ENCODE measurements at regions not wholly inside any gene's neighbourhood (a gene's known extent, or its start where the extent isn't known, plus 50 kb on each side); places are given as distances from the start of the nearest gene placed in this dataset.
"Not testable (repeated sequence)": the region's sequence is repeated elsewhere in the genome, so short reads cannot be mapped to it uniquely, and the experiment has no call there.

DNA sequence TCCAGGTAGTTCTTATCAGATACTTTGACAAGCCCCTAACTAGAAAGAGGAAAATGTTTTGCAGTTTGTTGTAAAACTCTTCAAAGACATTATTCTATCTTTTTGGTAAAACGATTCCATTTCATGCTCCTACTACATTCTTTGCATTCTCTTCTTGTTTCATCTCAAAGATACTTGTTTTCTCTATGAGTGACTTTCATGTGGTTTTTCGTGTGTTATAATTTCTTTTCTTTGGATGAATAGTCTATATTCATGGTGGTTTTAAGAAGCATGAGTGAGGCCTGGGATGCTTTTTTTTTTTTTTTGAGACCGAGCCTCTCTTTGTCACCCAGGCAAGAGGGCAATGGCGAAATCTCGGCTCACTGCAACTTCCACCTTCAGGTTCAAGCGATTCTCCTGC lies 292.5 kb upstream of the LYZL1 start:
- DNase-seq: no peak

GRCh38 chr10:28996947-28997551 lies 291.8 kb upstream of the LYZL1 start:
- DNase-seq: no peak

DNA sequence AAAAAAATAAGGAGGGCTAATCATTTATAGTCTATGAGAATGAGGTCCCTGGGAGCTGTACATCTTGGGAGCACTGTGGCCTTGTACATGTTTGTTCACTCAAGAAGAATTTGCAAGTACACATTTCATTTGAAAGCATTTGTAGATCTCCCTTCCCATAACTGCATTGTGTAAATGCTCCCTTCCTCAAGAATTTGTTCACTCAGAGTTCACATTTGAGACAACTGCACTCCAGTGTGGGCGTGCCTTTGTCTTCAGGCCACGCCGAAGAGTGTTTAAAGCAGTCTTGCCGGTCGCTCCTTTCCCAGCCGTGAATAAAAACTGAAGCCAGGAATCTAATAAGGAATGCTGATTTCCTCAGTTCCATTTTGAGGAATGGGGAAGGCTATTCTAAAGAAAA lies 291.1 kb upstream of the LYZL1 start:
- DNase-seq: no peak

DNA sequence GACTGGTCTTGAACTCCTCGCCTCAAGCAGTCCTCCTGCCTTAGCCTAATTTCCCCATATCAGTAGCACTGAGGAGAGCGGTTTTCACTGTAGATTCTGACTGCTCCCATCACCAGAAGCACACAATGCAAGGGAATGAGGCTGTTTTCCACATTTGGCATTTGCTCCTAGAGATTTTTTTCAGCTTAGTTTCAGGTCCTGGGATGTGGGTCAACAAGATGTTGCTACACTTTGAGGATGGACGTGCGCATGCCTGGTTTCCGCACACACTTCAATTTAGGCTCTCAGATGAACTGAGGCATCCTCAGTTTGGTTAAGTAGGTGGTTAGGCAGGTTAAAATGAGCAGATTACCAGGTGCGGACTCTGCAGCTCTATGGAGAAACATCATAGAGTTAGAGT lies 287.1 kb upstream of the LYZL1 start:
- no peak for DNase-seq

- not testable (repeated sequence) for DNase-seq
Observed at GRCh38 chr10:29003014-29003413, 285.9 kb upstream of the LYZL1 start.

- no peak for DNase-seq
Observed at GRCh38 chr10:29005988-29006387, 282.9 kb upstream of the LYZL1 start.

- DNase-seq: no peak
Observed at GRCh38 chr10:29007370-29007747, 281.5 kb upstream of the LYZL1 start.

DNA sequence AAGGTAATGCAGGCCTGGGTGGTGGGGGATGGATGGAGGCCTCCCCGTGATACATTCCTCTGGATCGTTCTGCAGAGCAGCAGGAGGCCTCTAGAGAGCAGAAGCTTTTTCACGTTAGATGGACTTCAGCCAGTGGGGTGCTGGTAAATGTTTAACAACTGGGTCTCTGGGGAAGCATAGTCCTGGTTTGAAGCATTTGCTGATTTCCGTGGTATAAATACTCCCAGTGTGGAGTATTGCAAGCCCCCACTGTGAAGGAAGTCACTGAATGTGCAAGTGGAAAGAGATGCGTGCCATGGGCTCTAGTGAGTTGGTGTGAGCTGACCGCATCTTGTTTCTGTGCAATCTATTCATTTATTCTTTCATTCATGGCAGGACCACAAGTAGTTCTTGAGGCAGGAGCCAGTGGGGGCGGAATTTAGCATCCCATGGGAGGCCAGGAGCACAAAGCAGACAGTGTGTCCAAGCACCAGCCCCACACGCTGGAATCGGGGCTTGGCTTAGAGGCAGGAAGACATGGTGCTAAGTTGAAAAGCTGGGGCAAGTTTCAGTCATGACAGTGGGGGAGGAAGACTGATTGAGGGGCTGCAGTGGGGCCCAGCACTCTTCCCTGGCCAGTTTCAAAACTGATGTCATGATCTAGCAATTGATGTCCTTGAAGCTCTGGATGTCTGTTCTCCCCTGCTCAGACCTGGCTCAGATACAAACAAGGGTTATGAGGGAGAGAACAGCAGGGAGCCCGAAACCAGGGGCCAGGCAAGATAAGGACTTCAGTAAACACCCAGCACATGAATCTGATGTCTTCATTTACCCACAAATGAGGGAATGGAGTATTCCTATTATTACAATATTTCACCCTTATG lies 280.9 kb upstream of the LYZL1 start:
- no peak for DNase-seq

DNA sequence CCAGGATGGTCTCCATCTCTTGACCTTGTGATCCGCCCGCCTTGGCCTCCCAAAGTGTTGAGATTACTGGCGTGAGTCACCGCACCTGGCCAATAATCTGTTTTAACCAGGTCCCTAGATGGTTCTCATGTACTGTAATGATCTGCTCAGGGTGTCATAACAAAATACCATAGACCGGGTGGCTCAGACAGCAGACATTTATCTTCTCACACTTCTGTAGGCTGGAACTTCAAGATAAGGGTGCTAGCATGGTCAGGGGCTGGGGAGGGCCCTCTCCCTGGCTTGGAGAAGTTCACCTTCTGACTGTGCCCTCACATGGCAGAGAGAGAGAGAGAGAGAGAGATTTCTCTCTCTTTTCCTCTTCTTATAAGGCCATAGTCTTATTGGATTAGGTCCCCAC lies 279.4 kb upstream of the LYZL1 start:
- no peak for DNase-seq

DNA sequence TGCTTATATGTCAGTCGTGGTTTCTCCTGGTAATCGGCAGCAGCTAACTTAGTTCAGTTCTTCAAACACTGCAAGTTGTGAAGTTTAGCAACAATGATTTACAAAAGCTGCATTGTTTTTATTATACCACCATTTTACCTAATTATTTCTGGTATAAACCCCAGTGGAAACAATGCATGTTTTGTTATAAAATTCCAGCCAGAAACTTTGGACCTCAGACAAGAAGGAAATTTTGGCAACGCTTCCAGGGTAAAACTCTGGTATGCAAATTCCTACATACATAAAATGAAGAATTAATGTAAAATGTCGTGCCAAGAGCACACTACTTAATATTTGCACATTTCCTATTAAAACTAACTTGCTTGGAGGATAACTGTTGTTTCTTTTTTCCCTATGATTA lies 277.4 kb upstream of the LYZL1 start:
- DNase-seq: no peak

- DNase-seq: no peak
Observed at GRCh38 chr10:29012926-29013554, 275.8 kb upstream of the LYZL1 start.

DNA sequence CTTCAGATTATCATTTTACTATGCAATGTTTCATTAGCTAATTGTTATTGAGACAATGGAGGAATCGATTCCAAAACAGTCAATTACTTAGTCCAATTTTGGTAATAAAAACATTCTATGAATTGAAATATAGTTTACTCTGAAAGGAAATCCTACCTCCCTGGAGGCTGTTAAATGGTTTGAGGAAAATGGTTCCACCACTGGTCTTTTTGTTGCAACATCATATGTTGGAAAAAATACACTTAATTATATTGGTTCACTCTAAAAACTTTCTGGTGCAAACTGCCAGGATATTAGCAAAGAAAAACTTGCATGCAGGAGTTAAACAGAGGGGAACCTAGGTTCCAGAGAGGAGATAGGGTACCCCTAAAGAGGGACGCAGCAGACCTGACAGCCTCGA lies 267.3 kb upstream of the LYZL1 start:
- DNase-seq: no peak

DNA sequence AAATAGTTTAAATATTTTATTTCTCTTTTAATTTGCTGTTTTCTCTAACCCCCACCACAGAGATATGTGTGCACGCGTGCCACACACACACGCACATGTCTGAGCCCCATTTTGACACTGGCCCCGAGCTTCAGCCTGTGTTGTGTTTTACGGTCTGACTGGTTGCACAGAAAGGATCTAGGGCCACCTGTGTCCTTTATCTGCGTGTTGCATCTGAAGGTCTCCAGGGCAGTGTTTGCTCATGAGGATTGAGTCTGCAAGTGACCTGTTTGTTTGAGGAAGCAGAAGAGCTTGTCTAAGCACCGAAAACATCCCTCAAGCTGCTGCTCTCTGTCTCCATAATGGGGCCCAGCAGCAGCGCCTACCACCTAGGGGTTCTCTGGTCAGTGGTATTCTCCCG lies 266.4 kb upstream of the LYZL1 start:
- DNase-seq: no peak

GRCh38 chr10:29023678-29024077 lies 265.2 kb upstream of the LYZL1 start:
- DNase-seq: no peak

GRCh38 chr10:29026065-29026797 lies 262.6 kb upstream of the LYZL1 start:
- DNase-seq: no peak

GRCh38 chr10:29026802-29027580 lies 261.9 kb upstream of the LYZL1 start:
- no peak for DNase-seq

DNA sequence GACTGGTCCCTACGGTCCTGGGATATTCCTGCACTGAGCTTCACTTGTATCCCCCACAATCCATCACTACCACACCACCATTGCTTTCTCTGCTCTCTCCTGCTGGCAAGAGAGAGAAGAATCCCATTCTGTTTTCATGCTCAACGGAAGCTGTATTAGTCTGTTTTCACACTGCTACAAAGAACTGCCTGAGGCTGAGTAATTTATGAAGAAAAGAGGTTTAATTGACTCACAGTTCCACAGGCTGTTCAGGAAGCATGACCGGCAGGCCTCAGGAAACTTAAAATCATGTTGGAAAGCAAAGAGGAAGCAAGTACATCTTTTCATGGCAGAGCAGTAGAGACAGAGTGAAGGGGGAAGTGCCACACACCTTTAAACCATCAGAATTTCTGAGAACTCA lies 260.4 kb upstream of the LYZL1 start:
- DNase-seq: no peak

DNA sequence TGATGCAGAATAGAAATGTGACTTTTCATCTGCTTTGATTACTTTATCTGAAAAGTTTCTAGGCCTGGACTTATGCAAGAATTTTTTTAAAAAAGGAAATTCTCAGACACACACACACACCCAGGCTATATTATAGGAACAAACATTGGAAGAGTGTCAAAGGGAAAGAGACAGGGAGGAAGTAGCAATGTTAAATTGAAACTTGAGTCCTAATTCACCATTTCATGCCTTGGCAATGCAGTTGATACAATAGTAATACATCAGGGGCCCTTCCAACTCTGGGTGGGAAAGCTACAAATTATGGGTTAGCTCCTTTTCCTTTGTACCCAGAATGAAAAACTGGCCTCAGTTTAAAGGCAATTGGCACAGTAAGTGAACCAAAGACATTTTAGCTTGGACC lies 258.0 kb upstream of the LYZL1 start:
- DNase-seq: no peak

- DNase-seq: no peak
Observed at GRCh38 chr10:29032169-29032568, 256.7 kb upstream of the LYZL1 start.

DNA sequence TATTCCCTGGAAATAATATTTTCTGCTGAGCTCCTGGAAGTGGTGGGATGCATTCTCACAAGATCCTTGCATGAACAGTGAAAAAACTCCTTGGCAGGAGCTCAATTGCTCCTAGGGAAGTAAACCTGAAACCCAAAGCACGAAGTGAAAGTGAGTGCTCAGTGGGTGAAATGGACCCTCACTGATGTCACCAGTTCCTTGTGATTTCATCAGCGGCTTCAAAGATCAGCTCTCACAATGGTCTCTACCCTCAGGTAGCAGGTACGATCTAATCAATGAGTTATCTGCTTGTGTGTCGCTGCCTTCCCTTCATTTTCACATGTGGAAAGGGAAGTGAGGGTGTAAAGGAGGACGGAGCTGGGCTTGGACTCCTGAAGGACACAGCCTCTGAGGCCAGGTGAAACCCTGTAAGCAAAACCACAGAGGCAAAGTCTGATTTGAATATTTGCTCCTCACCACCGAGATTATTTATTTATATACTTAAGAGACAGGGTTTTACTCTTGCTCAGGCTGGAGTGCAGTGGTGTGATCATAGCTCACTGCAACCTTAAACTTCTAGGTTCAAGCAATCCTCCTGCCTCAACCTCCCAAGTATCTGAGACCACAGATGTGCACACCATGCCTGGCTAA lies 255.4 kb upstream of the LYZL1 start:
- no peak for DNase-seq

DNA sequence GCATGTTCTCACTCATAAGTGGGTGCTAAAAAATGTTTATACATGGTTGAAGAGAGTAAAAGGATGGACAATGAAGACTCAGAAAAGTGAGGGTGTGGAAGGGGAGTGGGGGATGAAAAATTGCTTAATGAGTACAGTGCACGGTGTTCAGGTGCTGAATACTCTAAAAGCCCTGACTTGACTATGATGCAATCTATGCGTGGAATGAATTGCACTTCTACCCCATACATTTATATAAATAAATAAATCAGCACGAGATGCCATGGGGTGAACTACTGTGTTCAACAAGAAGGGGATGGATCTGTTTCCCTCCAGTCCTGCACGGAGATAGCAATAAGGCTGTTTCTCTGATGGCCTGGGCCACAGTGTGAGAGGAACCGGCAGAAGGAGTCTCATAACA lies 254.3 kb upstream of the LYZL1 start:
- DNase-seq: no peak

DNA sequence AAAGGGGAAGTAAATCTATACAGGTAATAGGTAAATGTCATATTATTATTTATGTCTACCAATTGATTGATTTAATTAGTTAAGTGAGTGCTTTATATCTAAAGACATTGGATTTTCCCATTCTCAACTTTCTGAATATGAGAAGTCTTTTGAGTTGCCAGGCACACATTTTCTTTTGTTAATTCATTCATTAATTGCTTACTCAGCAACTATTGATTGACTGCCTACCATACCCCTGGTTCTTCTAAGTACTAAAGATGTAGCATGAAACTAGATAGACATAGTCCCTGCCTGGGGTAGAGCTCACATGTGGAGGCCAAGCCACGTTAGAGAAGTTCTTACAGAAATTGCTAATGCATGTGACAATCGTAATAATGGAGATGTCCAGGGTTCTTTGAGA lies 253.1 kb upstream of the LYZL1 start:
- no peak for DNase-seq

Data from stimulated activated CD4-positive, alpha-beta T cell treated with anti-CD3 and anti-CD28 coated beads, Interleukin-4, amount 100 ng/mL, for 24 hours (primary cell).